GM19467 (cell line): ENCODE measurements at regions not wholly inside any gene's neighbourhood (a gene's known extent, or its start where the extent isn't known, plus 50 kb on each side); places are given as distances from the start of the nearest gene placed in this dataset.

ENCODE experiments used
- ATAC-seq: cut with Tn5 transposase; IDR thresholded peaks from one replicate; pipeline ENCODE4 v1.9.1; 2021; ENCODE audit warnings: mild to moderate bottlenecking, moderate library complexity; ENCODE audit not compliant: unreplicated experiment

DNA sequence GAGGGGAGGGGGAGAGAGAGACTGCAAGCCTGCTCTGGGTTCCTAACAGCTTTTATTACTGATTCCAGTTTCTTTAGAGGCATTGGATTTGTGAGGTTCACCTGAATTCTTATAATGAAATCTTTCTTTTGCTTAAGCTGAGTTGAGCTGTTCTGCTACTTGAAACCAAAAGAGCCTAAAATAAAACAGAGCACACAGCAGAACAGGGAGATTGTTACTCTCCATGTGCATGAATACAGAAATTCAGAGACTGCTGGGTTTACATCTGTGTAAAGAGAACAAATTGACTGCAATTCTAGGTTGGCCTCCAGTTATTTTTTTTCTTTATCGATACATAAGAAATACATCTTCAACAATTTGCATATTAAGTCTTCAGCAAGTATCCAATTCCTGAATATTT, 168.8 kb upstream of the NRIP1 start:
- no peak for ATAC-seq

DNA sequence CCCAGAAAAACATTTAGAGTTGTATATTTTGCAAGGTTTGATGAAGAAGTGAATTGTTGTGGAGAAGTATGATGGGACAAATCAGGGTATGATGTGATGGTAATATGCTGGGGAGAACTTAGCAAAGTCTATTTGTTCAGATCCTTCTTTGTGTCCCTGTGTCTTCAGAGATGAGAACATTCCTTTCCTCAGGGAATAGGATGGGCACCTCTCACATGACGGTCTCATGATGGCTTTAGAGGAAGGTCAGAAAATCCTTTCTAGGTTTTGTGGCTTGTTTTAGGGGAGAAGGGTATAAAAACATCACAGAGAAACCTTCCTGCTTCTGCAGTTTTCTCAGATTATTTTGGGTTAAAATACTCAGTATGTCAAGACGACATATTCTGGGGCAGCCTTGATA, 171.3 kb upstream of the NRIP1 start:
- ATAC-seq, result no peak

DNA sequence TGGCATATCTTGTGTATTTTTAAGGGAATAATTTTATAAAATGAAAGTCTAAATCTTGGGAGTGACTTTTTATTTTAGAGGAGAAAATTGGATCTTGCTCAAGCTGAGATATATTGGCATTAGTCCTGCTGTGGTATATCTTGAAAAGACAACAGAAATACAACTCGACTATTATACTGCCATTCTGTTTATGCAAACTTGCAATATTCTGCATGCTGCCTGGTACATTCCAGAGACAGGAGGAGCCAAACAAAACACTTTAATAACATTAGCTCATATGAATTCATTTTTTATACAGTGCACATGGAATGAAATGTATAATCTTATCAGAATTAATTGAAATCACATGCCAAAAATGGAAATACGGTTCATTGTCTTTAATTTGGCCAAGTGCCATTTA, 176.0 kb upstream of the NRIP1 start:
- ATAC-seq, result no peak

DNA sequence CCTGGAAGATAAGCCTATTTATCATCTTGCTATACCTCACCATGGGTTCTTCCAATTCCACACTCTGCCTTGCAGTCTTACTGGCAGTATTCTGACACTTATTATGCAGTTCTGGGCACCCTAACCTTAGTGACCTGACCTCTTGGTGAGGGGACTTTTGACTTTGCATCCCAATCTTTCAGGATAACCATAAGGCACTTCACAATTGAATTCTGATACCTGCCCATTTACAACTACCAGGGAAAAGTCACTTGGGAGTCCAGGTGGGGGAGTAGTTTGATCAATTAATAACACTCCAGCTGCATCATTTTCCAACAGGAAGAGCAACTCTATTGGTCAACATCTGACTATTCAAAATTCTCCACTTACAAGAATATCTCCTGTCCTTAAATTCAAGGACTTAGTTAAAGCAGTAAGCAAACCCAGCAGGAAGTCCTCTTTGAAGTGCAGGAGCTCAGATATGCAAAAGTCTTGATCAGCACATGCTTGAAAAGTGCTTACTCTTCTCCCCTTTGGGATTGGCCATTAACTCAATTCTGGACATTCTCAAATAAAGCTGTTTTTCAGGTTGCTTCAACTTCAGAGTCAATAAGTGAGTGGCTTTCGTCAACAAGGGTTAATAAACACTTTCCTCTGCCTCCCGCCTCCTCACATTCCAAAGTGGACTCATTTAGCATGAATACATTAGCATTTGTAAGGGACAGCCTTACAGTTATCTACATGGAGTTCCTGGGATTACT, 177.4 kb upstream of the NRIP1 start:
- no peak for ATAC-seq

DNA sequence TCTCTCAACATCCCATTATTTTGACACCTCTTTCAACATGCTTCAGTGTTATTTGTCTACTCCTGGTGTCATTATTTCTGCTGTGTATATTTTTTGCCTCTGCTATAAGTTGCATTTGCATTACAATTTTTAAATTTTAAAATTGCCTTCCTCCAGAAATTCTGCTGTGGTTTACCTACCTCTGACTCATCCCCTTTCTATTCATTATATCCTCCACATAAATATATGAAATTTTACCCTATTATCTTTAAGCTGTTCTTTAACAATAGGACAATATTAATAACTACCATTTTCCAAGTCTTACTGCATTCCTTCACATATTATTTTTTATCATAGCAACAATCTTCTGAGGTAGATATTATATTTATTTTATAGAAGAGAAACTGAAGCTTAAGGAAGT, 178.1 kb upstream of the NRIP1 start:
- ATAC-seq, result no peak

DNA sequence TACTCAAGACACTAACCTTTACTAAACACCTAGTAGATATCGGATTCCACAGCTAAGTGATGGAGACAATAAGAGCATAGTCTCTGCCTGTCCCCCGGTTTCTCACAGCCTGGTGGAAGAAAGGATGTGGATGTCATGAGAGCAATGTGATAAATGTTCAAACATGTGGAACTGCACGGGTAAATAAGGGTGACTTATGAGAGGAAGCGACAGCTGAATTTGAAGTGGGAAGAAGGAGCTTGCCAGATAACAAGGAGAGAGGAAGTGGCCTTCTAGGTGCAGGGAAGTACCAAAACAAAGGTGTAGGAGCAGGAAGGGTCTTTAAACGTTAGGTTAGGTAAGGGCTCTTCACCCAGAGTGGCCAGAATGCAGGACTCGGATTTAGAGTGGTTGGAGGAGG, 178.6 kb upstream of the NRIP1 start:
- ATAC-seq, result no peak

DNA sequence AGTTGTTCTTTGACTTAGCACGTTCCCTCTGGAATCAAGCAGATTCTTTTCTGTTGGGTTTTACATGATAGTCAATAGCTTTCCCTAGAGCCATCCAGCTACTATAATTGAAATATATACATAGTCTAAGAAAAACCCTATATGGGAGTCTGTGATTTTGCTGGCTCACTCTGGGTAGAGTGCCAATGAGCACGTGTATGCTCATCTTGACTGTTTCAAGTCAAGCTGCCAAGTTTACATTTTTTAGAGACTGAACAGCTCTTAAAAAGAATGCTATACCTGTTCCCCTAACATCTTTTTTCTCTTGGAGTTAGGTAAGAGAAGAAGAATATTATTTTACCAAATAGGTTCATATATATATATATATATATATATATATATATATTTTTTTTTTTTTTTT, 182.8 kb upstream of the NRIP1 start:
- ATAC-seq, result no peak

DNA sequence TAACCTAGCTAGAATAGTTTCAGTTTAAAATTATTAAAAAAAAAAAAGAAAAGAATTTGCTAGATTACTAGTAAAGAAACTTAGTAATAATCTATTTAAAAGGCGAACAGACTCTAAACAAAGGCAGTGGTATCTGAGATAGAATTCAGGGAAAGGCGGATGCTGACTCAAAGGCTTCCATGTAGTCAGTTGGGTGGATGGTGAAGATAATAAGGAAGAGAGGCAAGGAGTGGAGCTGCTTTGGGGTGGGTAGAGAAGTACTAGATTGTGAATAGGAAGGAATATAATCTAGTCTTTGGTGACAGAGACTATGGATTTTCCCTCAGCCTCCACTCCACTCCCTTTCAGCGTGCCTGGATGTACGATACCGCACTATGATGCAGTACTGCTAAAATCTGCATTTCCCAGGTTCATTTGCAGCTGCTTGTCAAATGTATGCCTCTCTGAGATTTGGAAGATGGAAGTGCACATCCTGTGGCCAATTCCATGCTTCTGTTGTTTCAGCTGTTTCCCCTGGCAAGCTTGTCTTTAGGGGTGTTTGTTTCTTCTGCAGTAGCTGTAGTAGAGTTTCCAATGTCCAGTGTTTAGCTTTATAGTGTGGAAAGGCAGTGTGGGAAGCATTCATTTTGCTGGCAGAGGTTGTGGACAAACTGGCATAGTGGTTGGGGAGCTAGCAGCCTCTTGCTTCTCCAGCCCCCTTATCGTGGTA, 184.6 kb upstream of the NRIP1 start:
- ATAC-seq, result no peak

DNA sequence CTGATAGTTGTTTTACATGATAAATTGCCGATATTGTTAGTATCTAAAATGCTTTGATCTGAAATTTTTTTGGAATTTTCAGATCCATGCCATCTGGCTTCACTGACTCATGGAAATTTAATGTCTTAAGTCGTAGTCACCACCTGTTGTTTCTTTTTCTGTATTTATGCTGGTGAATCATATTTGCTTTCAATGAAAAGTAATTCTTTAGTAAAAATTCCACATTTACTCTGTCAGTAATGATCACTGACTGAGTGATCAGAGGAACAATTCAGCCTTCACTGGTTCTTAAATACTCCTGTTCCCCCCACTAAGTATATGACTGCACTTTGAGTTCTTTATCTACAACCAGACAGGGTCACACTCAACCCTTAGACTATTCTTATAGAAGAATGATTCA, 185.6 kb upstream of the NRIP1 start:
- ATAC-seq, result no peak

DNA sequence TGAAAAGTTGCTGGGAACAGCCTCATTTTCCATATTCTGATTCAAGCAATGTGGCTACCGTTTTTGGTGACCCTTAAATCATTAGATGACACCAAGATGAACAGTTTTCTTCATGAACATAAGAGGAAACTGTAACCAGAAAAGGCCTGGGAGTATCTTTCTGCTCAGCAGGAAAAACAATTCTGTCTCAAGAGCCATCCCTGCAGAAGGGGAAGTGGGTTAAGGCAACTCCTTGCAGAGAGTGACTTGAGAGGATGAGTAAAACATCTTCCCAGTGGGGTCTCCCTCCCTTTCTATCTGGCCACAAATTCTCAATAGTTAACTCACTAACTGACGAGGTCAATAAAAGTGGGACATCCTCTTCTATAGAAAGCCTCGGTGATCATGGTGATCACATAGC, 187.6 kb upstream of the NRIP1 start:
- no peak for ATAC-seq

DNA sequence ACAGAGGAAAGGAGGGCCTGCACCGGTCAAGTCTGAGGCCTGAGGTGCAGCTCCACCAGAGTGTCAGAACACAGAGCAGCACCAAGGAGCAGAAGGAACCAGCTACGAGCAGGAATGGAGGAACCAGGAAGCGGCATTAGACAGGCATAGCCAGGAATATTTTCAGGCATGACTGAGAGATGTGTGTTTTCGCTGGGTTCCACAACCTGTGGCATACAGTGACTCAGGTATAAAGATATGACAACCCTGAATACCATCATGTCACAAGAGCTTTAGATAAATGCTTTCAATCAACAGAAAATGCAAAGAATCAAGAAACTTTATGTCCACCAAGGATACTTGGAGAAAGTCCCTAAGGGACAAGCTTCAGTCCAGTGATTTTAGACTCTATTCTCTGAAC, 189.3 kb upstream of the NRIP1 start:
- ATAC-seq, result no peak

DNA sequence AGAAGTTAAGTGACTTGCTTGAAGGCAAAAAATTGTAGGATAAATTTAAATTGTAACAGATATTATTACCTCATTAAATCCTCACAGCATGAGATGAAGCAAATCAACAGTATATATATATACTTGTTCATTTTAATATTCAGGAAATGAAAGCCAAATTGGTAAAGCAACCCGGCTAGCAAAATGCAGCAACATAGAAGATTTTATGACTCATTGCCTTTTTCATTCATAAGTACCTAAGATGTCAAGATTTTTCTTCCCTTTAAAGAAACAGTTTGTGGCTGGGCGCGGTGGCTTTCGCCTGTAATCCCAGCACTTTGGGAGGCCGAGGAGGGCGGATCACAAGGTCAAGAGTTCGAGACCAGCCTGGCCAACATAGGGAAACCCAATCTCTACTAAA, 190.5 kb upstream of the NRIP1 start:
- ATAC-seq, result no peak

DNA sequence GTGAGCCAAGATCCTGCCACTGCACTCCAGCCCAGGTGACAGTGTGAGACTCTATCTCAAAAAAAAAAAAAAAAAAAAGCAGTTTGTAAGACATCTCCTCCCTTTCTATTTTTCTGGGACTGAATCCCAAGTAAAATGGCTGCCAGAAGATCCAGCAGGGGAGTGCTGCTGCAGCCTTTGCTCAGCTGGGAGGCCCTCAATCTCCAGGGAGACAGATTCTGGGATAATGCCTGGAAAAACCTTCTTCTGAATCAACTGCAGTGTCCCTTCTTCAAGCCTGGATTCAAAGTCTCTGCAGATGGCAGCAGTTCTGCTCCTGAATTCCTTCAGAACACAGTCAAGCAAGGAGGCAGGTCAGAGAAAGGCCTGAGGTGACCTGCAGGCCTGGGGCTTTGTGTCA, 191.0 kb upstream of the NRIP1 start:
- ATAC-seq, result no peak

DNA sequence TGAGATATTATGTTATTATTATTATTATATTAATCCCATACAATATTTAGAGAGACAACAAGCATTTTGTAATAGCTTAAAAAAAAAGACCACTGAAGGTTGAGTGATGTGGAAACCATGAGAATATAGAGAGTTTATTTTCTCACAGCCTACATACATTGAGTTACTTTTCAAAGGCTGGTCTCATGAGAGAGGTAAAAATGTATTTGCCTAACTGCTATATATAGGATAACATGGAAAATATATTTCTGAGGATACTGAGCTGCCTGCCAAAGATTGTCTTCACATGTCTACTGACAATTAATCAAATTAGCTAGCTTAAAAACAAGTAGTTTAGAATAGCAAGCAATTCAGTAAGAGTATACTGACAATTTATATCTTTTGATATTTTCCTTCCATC, 192.2 kb upstream of the NRIP1 start:
- no peak for ATAC-seq

DNA sequence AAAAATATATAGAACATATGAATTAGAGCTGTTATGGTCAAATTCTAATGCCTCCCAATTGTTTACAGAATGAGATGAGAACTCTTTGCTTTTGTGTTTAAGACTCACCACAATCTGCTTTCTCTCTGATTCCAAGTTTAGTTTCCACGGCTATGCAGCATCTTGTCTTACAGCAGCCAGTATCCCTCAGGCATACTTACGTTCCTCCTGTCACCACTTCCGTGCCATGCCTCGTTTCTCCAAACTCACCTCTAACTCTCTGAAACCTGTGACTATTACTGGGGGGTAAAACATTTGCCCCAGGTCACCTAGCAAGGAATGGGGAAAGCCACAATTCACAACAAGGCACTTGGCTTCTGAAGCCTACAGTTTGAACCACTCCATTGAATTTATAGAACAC, 192.8 kb upstream of the NRIP1 start:
- no peak for ATAC-seq

DNA sequence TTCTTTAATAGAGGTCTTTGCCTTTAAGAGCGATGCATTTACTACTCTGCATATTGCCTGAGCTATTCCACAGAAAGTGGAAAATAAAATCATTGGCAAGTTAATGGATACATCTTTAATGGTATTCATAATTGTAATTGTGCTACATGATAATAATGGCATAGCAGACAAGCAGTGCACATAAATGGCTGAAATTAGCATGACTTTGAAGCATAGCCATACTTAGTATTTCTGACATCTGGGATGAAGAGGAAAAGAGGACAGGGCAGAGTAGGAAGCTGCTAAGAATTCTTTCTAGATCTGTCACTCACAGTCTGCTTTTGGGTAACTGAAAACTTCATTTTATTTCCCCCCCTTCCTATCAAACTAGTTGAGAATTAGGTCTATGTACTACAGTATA, 195.0 kb upstream of the NRIP1 start:
- ATAC-seq, result no peak

DNA sequence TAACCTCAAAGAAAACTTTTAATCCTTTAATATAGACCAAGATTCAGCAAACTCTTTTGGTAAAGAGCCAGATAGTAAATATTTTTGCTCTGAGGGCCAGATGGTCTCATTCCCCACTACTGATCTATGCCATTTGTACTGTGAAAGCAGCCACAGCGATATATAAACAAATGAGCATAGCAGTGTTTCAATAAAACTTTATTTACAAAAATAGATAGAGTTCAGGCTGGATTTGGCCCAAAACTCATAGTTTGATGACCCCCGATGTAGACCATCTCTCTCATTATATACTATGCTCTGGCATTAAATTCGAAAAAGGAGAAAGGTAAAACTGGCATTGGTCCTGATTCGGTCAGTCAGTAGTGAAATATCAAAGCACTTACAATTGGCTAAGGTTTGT, 195.8 kb upstream of the NRIP1 start:
- no peak for ATAC-seq

DNA sequence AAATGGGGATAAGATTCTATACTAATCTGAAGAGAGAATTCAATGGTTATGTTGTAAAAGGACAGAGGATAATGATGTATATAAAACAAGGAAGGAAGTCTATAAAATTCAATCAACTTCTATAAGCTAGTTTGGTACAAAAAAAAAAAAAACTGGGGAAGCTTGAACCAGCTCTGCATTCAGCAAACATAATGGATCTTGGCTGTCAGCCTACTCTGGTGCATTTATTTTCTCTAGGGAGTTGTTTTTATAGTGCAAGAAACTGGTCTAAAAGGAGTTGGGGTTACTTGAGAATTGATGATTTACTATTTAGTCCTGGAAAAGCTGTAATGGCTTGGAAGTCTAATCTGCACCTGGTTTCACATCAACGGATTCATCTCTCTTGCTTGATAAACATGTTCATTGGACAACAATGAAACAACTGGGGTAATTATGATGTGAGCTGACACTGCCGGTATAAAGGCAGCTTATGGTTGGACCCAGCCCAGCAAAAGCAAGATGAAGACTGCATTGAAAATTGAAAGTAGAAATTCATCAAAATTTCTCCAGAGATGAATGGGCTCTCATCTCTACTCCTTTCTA, 199.4 kb upstream of the NRIP1 start:
- ATAC-seq, result no peak

DNA sequence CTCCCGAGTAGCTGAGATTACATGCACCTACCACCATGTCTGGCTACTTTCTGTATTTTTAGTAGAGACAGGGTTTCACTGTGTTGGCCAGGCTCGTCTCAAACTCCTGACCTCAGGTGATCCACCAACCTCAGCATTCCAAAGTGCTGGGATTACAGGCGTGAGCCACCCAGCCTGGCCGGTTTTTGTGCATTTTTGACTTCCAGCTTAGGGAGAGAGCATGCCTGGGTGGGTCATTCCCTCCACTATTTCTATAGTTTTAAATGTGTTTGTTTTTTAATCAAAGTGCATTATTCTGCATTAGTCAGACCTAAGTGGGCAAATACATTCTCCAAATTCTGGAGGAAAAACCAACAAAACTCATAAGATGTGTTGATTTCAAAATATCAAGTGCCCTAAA, 207.4 kb upstream of the NRIP1 start:
- no peak for ATAC-seq

DNA sequence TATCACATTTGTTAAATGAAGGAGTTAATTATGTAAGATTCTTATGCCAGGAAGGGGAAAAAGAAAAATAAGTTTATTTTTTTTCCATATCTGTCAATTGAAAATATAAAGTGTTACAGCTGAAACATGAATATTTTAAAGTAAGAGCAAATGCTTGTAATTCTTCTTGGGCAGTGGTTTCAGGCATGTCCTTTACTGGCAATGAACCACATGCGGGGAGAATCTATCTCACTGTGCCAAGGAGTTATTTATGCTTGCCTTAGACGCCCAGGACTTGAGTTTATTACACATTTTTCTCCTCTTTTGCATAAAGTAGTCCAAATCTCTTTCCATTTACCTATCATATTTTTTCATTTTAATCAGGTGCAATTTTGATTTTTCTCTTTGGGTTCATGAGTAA, 207.8 kb upstream of the NRIP1 start:
- no peak for ATAC-seq

DNA sequence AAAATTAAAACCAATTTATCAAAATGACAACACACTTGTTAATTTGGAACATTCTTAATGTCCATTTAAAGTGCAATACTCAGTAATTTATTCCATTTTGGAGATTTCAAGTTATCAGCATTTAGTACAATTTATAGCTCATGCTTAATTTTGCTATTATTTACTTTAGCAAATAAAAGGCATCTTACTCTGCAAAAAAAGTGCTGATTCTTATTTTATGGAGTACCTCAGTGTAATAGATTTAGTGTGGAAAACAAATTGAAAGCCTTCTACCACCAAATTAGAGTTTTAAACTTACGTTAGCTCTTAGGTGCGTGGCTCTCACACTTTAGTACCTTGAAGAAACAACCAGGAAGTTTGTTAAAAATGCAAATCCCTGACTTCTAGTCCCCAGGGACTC, 208.4 kb upstream of the NRIP1 start:
- no peak for ATAC-seq

DNA sequence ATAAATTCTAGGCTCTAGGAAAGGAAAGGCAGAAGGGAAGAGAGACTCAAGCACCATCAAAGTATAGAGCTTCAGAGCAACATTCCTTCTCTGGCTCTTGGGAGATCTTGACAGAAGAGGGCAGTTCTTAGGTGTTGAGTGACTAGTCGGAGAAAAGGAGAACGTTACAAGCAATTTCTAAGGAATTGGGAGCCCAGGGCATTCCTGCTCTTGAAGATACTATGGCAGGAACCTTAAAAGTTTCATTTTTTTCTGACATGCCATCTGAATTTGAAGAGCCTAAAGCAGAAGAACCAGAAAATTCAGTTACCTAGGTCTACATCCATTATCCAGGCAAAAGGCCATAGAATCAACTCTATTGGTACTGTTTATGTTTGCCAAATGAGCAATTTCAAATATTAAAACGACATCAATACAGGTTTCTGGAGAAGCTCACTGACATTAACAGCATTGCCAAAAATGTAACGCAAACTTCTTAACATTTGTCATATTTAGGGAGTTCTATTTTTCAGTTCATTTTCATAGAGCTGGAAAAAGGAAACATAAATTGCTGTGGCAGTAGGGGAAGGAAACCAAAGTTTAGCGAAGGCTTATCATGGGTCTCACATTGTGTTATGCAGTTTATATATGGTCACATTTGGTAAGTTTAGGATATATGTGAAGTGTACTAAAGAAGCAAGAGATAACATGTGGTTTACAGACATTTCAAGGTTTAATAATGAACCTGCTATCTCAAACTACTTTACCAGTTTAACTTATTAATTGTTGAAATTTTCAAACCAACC, 210.1 kb upstream of the NRIP1 start:
- no peak for ATAC-seq
